Fibroblast of villous mesenchyme (primary cell): ENCODE measurements at regions not wholly inside any gene's neighbourhood (a gene's known extent, or its start where the extent isn't known, plus 50 kb on each side); places are given as distances from the start of the nearest gene placed in this dataset.

Experiments used
- DNase-seq: peaks from one replicate; pipeline ENCODE4 v3.0.0-alpha.2; 2010; ENCODE audit warnings: low read depth
- H3K4me3 ChIP-seq: 2 replicates; pipeline ENCODE4 v1.5.1; 2011; ENCODE audit warnings: low read depth, mild to moderate bottlenecking, low read length
- CTCF ChIP-seq: IDR thresholded peaks from 2 replicates; pipeline ENCODE4 v1.5.1; 2012; ENCODE audit warnings: low read depth, mild to moderate bottlenecking, low read length; ENCODE audit not compliant: insufficient read depth

GRCh38 chr9:88234114-88234513, 95.8 kb upstream of the SPATA31C2 start:
- DNase-seq, result peak; percentile 42
- no peak for TF ChIP-seq CTCF
- H3K4me3 ChIP-seq, result no peak overlapping the region

GRCh38 chr9:88233091-88233490, 94.8 kb upstream of the SPATA31C2 start:
- TF ChIP-seq CTCF, result no peak
- no peak for DNase-seq

GRCh38 chr9:88230612-88231011, 92.3 kb upstream of the SPATA31C2 start:
- no peak for TF ChIP-seq CTCF
- no peak for DNase-seq
- H3K4me3 ChIP-seq, result no peak overlapping the region

More at GRCh38 chr9:88233091-88233490, 94.8 kb upstream of the SPATA31C2 start:
- no peak overlapping the region for H3K4me3 ChIP-seq

- no peak for TF ChIP-seq CTCF
- DNase-seq, result no peak
Observed at GRCh38 chr9:88229434-88229833, 91.2 kb upstream of the SPATA31C2 start.

GRCh38 chr9:88224938-88225337, 86.7 kb upstream of the SPATA31C2 start:
- no peak overlapping the region for H3K4me3 ChIP-seq
- no peak for DNase-seq
- TF ChIP-seq CTCF, result no peak

More at GRCh38 chr9:88229434-88229833, 91.2 kb upstream of the SPATA31C2 start:
- H3K4me3 ChIP-seq, result no peak overlapping the region

GRCh38 chr9:88221105-88221504, 82.8 kb upstream of the SPATA31C2 start:
- TF ChIP-seq CTCF, result no peak
- no peak for DNase-seq

GRCh38 chr9:88220652-88221051, 82.4 kb upstream of the SPATA31C2 start:
- no peak for TF ChIP-seq CTCF
- no peak overlapping the region for H3K4me3 ChIP-seq

More at GRCh38 chr9:88221105-88221504, 82.8 kb upstream of the SPATA31C2 start:
- H3K4me3 ChIP-seq, result no peak overlapping the region

More at GRCh38 chr9:88220652-88221051, 82.4 kb upstream of the SPATA31C2 start:
- DNase-seq, result no peak
